ENCODE measurements at regions not wholly inside any gene's neighbourhood (a gene's known extent, or its start where the extent isn't known, plus 50 kb on each side); places are given as distances from the start of the nearest gene placed in this dataset.

GRCh38 chr10:130244031-130244927 is 108.1 kb downstream of the GLRX3 start:
- H3K36me3 ChIP-seq (ENCODE audit: control insufficient read depth, insufficient read depth, low read length): no peaks in the 10 kb centered on the region
- H3K27me3 ChIP-seq (ENCODE audit: control insufficient read depth, insufficient read depth, low read length): no peaks in the 10 kb centered on the region
- no peak for TF ChIP-seq CTCF (IDR thresholded peaks at IDR 0.05; ENCODE audit: insufficient read depth, low read length, poor library complexity, severe bottlenecking)
- no peak for DNase-seq (ENCODE audit: low read depth)
- H3K4me3 ChIP-seq (ENCODE audit: low read depth, low read length): no peak overlapping the region

- H3K4me3 ChIP-seq (ENCODE audit: low read depth, low read length): no peak overlapping the region
- TF ChIP-seq CTCF (IDR thresholded peaks at IDR 0.05; ENCODE audit: insufficient read depth, low read length, poor library complexity, severe bottlenecking): no peak
- no peaks in the 10 kb centered on the region for H3K27me3 ChIP-seq (ENCODE audit: control insufficient read depth, insufficient read depth, low read length)
- H3K36me3 ChIP-seq (ENCODE audit: control insufficient read depth, insufficient read depth, low read length): no peaks in the 10 kb centered on the region
- no peak for DNase-seq (ENCODE audit: low read depth)
These were observed 108.8 kb downstream of the GLRX3 start for GRCh38 chr10:130244928-130245495.

GRCh38 chr10:130246113-130246512 is 109.9 kb downstream of the GLRX3 start:
- H3K36me3 ChIP-seq (ENCODE audit: control insufficient read depth, insufficient read depth, low read length): no peaks in the 10 kb centered on the region
- no peak overlapping the region for H3K4me3 ChIP-seq (ENCODE audit: low read depth, low read length)
- DNase-seq (ENCODE audit: low read depth): no peak
- H3K27me3 ChIP-seq (ENCODE audit: control insufficient read depth, insufficient read depth, low read length): no peaks in the 10 kb centered on the region
- no peak for TF ChIP-seq CTCF (IDR thresholded peaks at IDR 0.05; ENCODE audit: insufficient read depth, low read length, poor library complexity, severe bottlenecking)

- no peak for DNase-seq (ENCODE audit: low read depth)
- Histone ChIP-seq H3K27me3 (ENCODE audit: control insufficient read depth, insufficient read depth, low read length) (no peaks in the 10 kb centered on the region), H3K4me3 (ENCODE audit: low read depth, low read length) (no peak overlapping the region), H3K36me3 (ENCODE audit: control insufficient read depth, insufficient read depth, low read length) (no peaks in the 10 kb centered on the region)
- no peak for TF ChIP-seq CTCF (IDR thresholded peaks at IDR 0.05; ENCODE audit: insufficient read depth, low read length, poor library complexity, severe bottlenecking)
These were observed 113.9 kb downstream of the GLRX3 start for GRCh38 chr10:130250127-130250526.

GRCh38 chr10:130251766-130252165 is 115.6 kb downstream of the GLRX3 start:
- H3K36me3 ChIP-seq (ENCODE audit: control insufficient read depth, insufficient read depth, low read length): no peaks in the 10 kb centered on the region
- TF ChIP-seq CTCF (IDR thresholded peaks at IDR 0.05; ENCODE audit: insufficient read depth, low read length, poor library complexity, severe bottlenecking): no peak
- no peaks in the 10 kb centered on the region for H3K27me3 ChIP-seq (ENCODE audit: control insufficient read depth, insufficient read depth, low read length)
- no peak overlapping the region for H3K4me3 ChIP-seq (ENCODE audit: low read depth, low read length)
- no peak for DNase-seq (ENCODE audit: low read depth)
